HG03135 (cell line): ENCODE measurements at regions not wholly inside any gene's neighbourhood (a gene's known extent, or its start where the extent isn't known, plus 50 kb on each side); places are given as distances from the start of the nearest gene placed in this dataset.
"Not testable (repeated sequence)": the region's sequence is repeated elsewhere in the genome, so short reads cannot be mapped to it uniquely, and the experiment has no call there.

Source experiments
- ATAC-seq: cut with Tn5 transposase; IDR thresholded peaks from one replicate; pipeline ENCODE4 v1.9.1; 2021; ENCODE audit warnings: mild to moderate bottlenecking, moderate library complexity; ENCODE audit not compliant: unreplicated experiment

DNA sequence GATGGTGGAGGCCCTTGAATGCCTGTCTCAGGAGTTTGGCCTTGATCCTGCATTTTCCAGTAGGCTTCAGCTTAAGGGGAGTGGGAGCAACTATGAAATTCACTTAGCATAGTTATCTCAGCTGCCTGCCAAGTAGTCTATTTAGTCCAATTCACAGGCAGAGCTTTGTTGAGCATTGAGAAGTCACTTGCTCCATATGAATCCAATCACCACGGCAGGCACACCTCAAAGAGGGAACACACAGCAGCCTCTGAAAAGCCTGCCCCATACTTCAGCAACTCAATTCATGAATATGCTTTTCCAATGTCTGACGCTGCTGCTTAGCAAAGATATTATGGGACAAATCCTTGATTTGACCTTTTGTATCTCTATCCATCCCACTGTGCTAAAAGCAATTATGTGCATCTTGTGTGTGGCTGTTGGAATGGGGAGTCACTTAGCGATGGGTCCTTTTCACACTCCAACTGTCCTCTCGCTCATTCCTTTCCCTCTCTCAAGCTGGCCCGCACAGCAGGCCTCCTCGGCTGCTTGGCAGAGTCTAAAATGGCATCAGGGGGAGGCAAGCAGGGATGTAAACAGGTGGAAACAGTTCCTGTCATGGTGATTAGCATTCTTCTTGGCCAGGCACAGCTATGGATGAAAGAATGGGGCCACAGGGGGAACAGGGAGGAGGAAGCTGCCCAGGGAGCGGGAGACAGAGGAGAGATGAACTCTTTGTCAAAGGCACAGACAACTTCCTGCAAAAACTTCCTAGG, 56.0 kb upstream of the LRPPRC start:
- no peak for ATAC-seq

DNA sequence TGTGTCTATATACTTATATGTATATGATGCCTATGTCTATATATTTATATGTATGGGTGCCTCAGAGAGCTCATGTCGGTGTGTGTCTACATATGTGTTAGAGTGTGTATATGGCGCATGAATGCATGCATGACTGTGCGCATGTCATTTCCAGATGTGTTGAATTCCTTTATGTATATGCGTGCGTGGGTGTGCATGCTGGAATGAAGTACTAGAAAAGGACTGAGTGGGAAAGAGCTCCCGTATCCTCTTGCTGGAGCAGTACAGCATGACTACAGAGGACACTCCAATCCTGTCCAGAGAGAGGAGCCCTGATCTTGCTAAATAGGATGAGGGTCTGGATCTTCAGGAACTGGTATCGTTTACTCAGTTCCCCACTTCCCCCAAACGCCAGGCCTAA, 56.8 kb upstream of the LRPPRC start:
- no peak for ATAC-seq

DNA sequence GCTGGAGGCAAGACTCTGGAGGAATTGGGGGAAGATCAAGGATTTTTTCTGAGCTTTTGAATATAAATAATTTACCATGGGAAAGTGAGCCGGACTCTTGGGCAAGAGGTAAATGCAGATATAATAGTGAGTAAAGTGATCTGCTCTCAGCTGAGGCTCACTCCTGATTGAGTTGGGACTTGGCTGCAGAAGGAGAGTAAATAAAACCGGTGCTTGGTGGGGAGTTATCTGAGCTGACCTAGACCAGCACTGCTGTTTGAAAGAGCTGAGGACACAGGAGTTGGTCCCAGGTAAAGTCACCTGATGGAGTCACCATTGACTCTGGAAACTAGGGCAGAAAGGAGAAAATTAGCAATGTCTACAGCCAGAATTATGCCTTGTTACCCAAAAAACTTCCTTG, 57.3 kb upstream of the LRPPRC start:
- no peak for ATAC-seq

DNA sequence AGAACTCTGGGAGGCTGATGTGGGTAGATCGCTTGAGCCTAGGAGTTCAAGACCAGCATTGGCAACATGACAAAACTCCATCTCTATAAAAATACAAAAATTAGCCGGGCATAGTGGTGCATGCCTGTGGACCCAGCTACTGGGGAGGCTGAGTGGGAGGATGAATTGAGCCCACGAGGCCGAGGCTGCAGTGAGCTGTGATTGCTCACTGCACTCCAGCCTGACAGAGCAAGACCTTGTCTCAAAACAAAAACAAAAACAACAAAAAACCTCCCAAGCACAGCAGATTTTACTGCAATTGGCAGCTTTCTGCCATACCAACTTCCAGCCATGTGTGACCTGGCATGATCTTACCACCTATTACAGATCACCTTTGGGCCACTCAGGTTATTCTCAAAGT, 57.7 kb upstream of the LRPPRC start:
- no peak for ATAC-seq

DNA sequence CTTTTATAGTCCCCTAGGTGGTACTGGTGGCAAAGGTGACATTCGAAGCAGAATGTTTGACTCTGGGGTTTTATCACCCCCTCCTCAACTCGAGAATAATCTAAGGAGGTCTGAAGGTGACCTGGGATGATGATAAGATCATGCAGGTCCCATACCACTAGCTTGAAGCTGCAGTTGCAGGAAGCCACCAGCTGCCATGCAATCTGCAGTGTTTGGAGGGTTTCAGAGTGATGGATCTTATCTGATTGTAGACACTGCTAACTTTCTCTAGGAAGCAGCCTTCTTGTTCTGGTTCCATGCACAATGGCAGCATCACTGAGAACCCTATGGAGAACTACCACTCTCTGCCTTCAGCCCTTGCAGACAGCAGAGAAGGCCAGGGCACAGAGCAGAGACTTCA, 59.4 kb upstream of the LRPPRC start:
- no peak for ATAC-seq

DNA sequence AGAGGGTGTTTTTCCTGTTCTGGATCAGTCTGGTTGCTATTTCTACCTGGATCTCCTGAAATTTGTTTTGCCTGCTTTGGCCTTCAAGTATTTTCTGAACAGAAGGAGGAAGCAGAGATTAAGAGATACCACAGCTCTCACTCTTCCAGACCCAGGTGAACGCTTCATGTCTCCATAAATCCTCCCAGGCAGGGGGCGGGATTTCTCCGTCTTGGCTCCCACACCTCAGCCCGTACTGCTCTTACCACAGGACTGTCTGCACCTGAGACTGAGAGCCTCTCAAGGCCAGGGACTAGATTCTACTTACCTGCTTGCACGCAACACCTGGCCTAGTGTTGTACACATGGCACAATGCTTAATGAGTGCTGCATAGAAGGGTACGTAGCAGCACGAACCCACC, 59.9 kb upstream of the LRPPRC start:
- ATAC-seq: no peak

DNA sequence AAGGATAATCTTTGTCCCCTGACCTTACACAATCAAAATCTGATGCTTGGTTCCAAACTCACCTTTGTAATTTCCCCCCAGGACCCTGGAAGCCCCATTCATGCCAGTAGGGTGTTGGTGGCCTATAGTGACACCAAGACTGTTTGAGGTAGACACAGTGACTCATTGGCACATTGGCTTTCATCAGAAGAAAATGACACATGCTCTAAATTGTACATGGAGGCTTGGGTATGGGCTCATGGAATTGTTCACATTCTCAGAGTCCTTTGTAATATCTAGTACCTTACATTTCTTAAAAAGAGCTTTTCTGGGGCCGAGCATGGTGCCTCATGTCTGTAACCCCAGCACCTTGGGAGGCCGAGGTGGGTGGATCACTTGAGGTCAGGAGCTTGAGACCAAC, 61.2 kb upstream of the LRPPRC start:
- ATAC-seq: no peak

DNA sequence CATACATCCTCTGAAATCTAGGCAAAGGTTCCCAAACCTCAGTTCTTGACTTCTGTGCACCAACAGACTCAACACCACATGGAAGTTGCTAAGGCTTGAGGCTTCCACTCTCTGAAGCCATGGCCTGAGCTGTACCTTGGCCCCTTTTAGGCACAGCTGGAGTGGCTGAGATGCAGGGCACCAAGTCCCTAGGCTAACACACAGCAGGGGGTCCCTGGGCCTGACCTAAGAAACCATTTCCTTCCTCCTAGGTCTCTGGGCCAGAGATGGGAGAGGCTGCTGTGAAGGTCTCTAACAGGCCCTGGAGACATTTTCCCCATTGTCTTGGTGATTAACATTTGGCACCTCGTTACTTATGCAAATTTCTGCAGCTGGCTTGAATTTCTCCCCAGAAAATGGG, 64.5 kb upstream of the LRPPRC start:
- ATAC-seq: not testable (repeated sequence)

DNA sequence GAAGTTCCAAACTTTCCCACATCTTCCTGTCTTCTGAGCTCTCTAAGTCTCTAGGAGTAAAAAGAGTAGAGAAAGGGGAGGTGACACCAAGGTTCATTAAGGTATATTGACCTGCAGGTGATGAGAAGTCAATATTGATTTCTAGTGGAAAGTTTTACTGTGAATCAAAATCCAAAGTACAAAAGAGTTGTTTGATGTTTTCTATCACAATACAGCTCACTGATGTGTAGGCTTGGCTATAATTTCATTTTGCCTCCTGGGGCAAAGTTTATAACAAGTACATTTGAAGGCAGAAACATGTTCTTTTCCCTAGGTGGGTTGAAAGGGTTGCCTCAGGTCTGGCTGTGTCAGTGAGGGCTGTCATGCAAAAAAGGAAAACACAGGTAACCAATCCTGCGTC, 65.2 kb upstream of the LRPPRC start:
- no peak for ATAC-seq

DNA sequence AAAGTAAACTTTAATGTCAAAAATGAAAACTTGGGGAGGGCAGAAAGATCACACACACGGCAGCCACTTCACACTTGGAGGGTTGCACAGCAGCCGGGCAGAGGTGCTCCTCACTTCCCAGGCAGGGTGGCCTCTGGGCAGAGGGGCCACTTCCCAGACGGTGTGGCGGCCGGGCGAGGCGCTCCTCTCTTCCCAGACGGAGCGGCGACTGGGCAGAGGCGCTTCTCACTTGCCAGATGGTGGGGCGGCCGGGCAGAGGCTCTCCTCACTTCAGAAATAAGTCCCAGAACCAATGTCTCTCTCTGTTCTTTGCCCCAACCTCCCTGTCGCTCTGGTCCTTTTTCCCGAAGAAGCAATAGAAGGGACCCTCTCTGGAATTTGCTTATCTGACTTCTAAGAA, 65.7 kb upstream of the LRPPRC start:
- no peak for ATAC-seq

DNA sequence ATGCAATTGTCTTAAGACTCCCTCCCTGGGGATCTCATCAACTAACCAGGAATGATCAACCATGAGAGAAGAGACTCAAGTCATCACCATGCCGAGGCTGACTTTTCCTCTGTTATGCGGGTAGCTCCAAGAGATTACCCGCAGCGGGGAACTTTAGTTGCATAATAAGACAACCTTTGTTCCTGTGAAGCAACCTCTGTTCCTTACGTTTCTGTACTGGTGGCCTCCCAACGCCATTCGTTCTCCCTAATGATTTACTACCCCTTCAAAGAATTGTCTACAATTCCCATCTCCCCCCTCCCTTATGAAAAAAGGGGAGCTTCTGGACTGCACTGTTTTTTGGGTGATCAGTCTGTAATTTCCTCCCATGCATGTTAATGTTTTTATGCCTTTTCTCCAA, 66.1 kb upstream of the LRPPRC start:
- ATAC-seq: no peak

DNA sequence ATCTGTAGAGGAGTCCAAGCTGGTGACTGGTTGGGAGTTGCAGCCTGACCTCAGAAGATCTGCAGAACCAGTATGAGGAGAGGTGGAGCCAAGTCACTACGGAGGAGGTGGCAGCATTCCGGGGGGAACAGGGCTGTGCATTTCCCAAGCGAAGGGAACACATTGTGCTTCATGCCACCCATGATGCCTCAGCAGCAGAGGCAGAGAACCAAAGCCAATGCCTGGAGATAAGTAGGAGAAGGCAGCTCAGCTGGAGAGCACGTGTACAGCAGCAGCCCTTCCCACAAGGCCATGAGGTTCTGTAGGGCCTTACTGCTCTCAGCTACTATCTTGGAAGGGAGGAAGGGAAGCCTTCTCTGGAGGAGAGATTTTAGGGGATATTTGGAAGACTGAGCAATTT, 67.2 kb upstream of the LRPPRC start:
- no peak for ATAC-seq

DNA sequence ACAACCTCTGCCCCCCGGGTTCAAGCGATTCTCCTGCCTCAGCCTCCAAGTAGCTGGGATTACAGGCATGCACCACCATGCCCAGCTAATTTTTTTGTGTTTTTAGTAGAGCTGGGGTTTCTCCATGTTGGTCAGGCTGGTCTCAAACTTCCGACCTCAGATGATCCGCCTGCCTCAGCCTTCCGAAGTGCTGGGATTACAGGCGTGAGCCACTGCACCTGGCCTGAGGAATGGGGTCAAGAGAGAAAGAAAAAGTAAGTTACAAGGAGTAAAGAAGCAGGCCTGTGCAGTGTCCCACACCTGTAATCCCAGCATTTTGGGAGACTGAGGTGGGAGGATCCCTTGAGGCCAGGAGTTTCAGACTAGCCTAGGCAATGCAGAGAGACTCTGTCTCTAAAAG, 68.5 kb upstream of the LRPPRC start:
- ATAC-seq: not testable (repeated sequence)

DNA sequence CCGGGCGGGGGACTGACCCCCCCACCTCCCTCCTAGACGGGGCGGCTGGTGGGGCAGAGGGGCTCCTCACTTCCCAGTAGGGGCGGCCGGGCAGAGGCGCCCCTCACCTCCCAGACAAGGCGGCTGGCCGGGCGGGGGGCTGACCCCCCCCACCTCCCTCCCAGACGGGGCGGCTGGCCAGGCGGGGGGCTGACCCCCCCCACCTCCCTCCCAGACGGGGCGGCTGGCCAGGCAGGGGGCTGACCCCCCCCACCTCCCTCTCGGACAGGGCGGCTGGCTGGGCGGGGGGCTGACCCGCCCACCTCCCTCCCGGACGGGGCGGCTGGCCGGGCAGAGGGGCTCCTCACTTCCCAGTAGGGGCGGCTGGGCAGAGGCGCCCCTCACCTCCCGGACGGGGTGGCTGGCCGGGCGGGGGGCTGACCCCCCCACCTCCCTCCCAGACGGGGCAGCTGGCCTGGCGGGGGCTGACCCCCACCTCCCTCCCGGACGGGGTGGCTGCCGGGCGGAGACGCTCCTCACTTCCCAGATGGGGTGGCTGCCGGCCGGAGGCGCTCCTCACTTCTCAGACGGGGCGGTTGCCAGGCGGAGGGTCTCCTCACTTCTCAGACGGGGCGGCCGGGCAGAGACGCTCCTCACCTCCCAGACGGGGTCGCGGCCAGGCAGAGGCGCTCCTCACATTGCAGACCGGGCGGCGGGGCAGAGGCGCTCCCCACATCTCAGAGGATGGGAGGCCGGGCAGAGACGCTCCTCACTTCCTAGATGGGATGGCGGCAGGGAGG, 71.4 kb upstream of the LRPPRC start:
- not testable (repeated sequence) for ATAC-seq

DNA sequence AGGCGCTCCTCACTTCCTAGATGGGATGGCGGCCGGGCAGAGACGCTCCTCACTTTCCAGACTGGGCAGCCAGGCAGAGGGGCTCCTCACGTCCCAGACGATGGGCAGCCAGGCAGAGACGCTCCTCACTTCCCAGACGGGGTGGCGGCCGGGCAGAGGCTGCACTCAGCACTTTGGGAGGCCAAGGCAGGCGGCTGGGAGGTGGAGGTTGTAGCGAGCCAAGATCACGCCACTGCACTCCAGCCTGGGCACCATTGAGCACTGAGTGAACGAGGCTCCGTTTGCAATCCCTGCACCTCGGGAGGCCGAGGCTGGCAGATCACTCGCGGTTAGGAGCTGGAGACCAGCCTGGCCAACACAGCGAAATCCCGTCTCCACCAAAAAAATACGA, 72.0 kb upstream of the LRPPRC start:
- ATAC-seq: not testable (repeated sequence)

DNA sequence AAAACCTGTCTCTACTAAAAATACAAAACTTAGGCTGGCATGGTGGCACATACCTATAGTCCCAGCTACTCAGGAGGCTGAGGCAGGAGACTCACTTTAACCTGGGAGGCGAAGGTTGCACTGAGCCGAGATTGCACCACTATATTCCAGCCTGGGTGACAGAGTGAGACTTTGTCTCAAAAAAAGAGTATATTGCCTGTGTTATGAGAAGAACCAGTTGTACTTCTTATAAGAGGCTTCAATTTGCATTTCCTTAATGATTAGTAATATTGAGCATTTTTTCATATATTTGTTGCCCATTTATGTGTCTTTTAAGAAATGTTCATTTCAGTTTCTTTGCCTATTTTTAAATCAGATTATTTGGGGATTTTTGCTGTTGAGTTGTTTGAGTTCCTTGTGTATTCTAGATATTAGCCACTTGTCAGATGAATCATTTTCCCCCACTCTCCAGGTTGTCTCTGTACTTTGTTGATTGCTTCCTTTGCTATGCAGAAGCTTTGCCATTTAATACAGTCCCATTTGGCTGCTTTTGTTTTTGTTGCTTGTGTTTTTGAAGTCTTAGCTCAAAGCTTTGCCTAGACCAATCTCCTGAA, 75.8 kb upstream of the LRPPRC start:
- ATAC-seq: no peak

DNA sequence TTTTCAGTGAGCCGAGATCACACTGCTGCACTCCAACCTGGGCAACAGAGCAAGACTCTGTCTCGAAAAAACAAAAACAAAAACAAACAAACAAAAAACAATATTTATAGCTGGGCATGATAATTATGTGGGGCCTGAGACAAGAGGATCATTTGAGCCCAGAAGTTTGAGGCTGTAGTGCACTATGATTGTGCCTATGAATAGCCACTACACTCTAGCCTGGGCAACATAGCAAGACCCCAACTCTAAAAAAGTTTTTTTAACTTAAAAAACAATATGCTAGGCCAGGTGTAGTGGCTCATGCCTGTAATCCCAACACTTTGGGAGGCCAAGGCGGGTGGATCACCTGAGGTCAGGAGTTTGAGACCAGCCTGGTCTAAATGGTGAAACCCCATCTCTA, 77.9 kb upstream of the LRPPRC start:
- ATAC-seq: not testable (repeated sequence)

DNA sequence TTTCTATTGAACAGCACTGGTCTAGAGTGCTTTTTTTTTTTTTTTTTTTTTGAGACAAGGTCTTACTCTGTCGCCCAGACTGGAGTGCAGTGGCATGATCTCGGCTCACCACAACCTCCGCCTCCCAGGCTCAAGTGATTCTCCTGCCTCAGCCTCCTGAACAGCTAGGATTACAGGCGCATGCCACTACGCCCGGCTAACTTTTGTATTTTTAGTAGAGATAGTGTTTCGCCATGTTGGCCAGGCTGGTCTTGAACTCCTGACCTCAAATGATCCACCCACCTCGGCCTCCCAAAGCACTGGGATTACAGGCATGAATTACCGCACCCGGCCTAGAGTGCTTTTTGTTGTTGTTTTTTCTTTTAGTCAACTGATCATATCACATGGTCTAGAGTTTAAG, 79.0 kb upstream of the LRPPRC start:
- not testable (repeated sequence) for ATAC-seq

DNA sequence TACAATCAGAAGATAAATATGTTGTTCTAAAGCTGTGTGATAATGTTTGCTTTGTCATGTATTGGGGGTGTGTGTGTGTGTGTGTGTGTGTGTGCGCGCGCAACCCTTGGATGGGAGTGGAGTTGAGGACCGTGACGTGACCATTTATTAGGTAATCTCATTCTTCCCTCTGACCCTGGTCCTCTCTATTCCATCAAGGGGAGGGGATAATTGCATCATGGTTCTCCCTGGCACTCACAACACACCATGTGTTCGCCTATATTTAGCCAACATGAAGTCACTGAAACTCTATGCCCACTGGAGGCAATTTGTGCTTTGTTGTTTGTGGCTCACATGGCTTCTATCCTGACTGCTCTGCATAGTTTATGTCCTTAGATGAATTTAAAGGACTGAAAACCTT, 79.8 kb upstream of the LRPPRC start:
- no peak for ATAC-seq

DNA sequence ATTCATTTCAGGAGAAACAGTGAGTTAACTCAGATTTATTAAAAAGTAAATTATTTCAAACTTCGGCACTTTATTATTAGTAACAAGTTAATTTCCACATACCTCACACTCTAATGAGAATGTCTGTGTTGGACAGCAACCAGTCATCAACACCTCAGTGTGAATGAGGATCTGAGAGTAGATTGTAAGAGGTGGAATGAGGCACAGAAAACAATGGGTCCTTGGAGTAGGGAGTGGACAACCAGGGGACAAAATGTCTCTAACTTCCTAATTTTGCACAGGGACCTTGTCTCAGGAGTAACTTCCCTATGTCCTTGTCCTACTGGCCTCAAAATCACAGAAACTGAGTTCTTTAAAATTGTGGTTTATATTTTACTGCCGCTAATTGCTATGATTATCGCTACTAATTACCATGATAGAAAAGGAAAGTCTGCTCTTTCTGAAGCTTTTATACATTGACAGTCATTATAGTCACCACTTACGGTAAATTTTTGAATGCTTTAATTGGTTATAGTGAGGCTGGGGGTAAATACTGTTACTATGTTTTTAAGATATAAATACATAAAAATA, 82.2 kb upstream of the LRPPRC start:
- no peak for ATAC-seq

DNA sequence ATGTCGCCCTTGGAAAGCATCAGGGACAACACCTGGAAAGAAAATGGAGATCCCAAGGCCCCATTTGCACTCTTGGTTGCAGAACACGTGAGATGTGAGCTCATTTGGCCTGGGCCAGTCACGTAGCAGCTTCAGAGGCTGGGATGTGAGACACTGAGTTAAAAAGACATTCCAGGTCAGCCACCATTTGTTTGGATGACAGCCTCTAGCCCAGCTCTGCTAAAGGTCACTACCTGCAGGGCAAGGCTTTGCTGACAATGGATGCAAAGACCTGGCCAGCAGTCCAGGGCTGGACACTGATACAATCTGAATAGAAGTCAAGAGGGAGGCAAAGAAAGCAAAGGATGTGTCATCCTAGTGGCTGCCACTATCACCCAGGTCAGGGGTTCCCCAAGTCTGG, 83.9 kb upstream of the LRPPRC start:
- no peak for ATAC-seq

DNA sequence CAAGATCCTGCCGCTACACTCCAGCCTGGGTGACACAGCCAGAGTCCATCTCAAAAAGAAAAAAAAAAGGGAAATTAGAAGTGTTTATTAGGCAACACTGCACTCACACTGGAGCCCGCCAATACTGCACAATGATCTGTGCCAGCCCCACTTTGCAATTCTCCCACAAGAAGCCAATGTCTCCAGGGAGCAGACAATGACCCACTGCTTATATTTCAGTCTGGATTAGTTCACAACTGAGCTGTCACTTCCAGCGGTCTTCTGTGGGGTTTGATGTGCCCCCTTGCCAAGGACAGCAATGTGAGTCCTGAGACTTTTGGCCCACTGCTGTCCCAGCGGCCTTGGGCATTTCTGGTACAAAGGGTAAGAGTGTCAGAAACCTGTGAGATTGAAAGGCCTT, 85.6 kb upstream of the PPM1B start:
- ATAC-seq: no peak
